Neuronal stem cell (in vitro differentiated cells): ENCODE measurements at regions not wholly inside any gene's neighbourhood (a gene's known extent, or its start where the extent isn't known, plus 50 kb on each side); places are given as distances from the start of the nearest gene placed in this dataset.

Experiments
- DNase-seq: peaks from one replicate; pipeline ENCODE4 v3.0.0-alpha.2; 2013; ENCODE audit warnings: low spot score
- H2AFZ ChIP-seq: one replicate; pipeline ENCODE4 v1.6.1; 2013; ENCODE audit warnings: mild to moderate bottlenecking, low read length, inconsistent platforms
- H2AK5ac ChIP-seq: 2 replicates; pipeline ENCODE4 v1.6.1; 2013; ENCODE audit warnings: low read depth, mild to moderate bottlenecking, inconsistent platforms, low read length, moderate library complexity, mixed read lengths
- H2BK120ac ChIP-seq: 2 replicates; pipeline ENCODE4 v1.6.1; 2013; ENCODE audit warnings: low read depth, mild to moderate bottlenecking, inconsistent platforms, low read length, moderate library complexity, mixed read lengths
- H2BK12ac ChIP-seq: one replicate; pipeline ENCODE4 v1.6.1; 2013; ENCODE audit warnings: low read length, inconsistent platforms
- H2BK15ac ChIP-seq: 2 replicates; pipeline ENCODE4 v1.6.1; 2013; ENCODE audit warnings: mild to moderate bottlenecking, low read length, inconsistent platforms, mixed read lengths
- H2BK5ac ChIP-seq: one replicate; pipeline ENCODE4 v1.6.1; 2013; ENCODE audit warnings: inconsistent platforms, mild to moderate bottlenecking, low read length, moderate library complexity
- H3K14ac ChIP-seq: one replicate; pipeline ENCODE4 v1.6.1; 2013; ENCODE audit warnings: low read length, inconsistent platforms
- H3K18ac ChIP-seq: 2 replicates; pipeline ENCODE4 v1.6.1; 2013; ENCODE audit warnings: low read length, inconsistent platforms
- H3K23ac ChIP-seq: 2 replicates; pipeline ENCODE4 v1.6.1; 2013; ENCODE audit warnings: low read depth, mild to moderate bottlenecking, mixed read lengths, low read length, inconsistent platforms; ENCODE audit not compliant: poor library complexity
- H3K27ac ChIP-seq: replicated peaks from 3 replicates; pipeline ENCODE4 v1.5.1; 2013; ENCODE audit warnings: low read length, inconsistent platforms
- H3K27me3 ChIP-seq, 3 experiments: 2 replicates each; pipeline ENCODE4 v1.6.1; 2013; ENCODE audit warnings: low read length in 3 of 3, mild to moderate bottlenecking in 2 of 3, inconsistent platforms in 1 of 3, low read depth in 1 of 3, mixed read lengths in 1 of 3, moderate library complexity in 1 of 3; ENCODE audit not compliant: control insufficient read depth in 3 of 3, insufficient read depth in 3 of 3
- H3K36me3 ChIP-seq, 2 donors: replicated peaks in 1 of 2; 2 replicates each; pipeline ENCODE4 v1.6.1; 2013; ENCODE audit warnings: low read length in 2 of 2; ENCODE audit not compliant: control insufficient read depth in 2 of 2, insufficient read depth in 2 of 2
- H3K4ac ChIP-seq: 2 replicates; pipeline ENCODE4 v1.6.1; 2013; ENCODE audit warnings: inconsistent platforms, mild to moderate bottlenecking, low read length, moderate library complexity
- H3K4me1 ChIP-seq, 2 donors: 1 replicate in 1 of 2; 2 replicates in 1 of 2; pipeline ENCODE4 v1.6.1; 2013; ENCODE audit warnings: low read length in 2 of 2, low read depth in 1 of 2; ENCODE audit not compliant: control insufficient read depth in 2 of 2, insufficient read depth in 1 of 2
- H3K4me2 ChIP-seq: one replicate; pipeline ENCODE4 v1.6.1; 2013; ENCODE audit warnings: mild to moderate bottlenecking, low read length, inconsistent platforms; ENCODE audit not compliant: insufficient read depth, poor library complexity, severe bottlenecking
- H3K4me3 ChIP-seq, 2 donors: 2 replicates each; pipeline ENCODE4 v1.5.1; 2013; ENCODE audit warnings: low read length in 2 of 2, mild to moderate bottlenecking in 2 of 2, inconsistent platforms in 1 of 2, moderate library complexity in 1 of 2
- H3K79me1 ChIP-seq: one replicate; pipeline ENCODE4 v1.6.1; 2013; ENCODE audit warnings: low read depth, mild to moderate bottlenecking, inconsistent platforms, low read length, moderate library complexity
- H3K9ac ChIP-seq: one replicate; pipeline ENCODE4 v1.6.1; 2013; ENCODE audit warnings: mild to moderate bottlenecking, low read depth, low read length, inconsistent platforms; ENCODE audit not compliant: poor library complexity
- H3K9me3 ChIP-seq, 2 donors: replicated peaks in 1 of 2; 2 replicates each; pipeline versions ENCODE3 to v1.6.1; 2013; ENCODE audit warnings: low read length in 2 of 2, mild to moderate bottlenecking in 2 of 2, inconsistent platforms in 1 of 2, low read depth in 1 of 2, mixed read lengths in 1 of 2, moderate library complexity in 1 of 2; ENCODE audit not compliant: control insufficient read depth in 2 of 2, insufficient read depth in 1 of 2
- H4K8ac ChIP-seq: one replicate; pipeline ENCODE4 v1.6.1; 2013; ENCODE audit warnings: low read depth, mild to moderate bottlenecking, inconsistent platforms, low read length, moderate library complexity
- H4K91ac ChIP-seq: one replicate; pipeline ENCODE4 v1.6.1; 2013; ENCODE audit warnings: low read length, low read depth, mild to moderate bottlenecking, inconsistent platforms; ENCODE audit not compliant: poor library complexity
- WGBS, 2 donors: extraction: QIAGEN DNeasy Blood & Tissue Kit; methylation state at CpG; one replicate each; pipeline ENCODE4 v1.1.7; 2013; ENCODE audit warnings: missing lambda C conversion rate in 2 of 2, mixed read lengths in 1 of 2; ENCODE audit not compliant: insufficient read length in 2 of 2, insufficient replicate concordance in 1 of 2; ENCODE audit errors: extremely low coverage in 2 of 2; 5-methylcytosine and 5-hydroxymethylcytosine counted together

- Histone ChIP-seq H3K36me3 (no peaks in the 10 kb centered on the region), H3K9ac (no peak overlapping the region), H4K8ac (no peak overlapping the region), H2BK120ac (no peak overlapping the region), H3K27me3 (no peaks in the 10 kb centered on the region), H3K4me3 (no peak overlapping the region), H2BK12ac (no peak overlapping the region), H4K91ac (no peak overlapping the region), H2AFZ (no peak overlapping the region), H2BK5ac (no peak overlapping the region), H3K14ac (no peak overlapping the region), H2AK5ac (no peak overlapping the region), H3K4me2 (no peak overlapping the region), H3K23ac (no peak overlapping the region), H3K79me1 (no peaks in the 10 kb centered on the region), H3K18ac (no peak overlapping the region), H3K27ac (no peak overlapping the region), H3K9me3 (no peaks in the 10 kb centered on the region), H3K4me1 (no peaks in the 10 kb centered on the region), H3K4ac (no peak overlapping the region), H2BK15ac (no peak overlapping the region)
- no peak for DNase-seq
- WGBS, 2 donors: no CpG with 5 or more reads among the region's 3 CpGs
These were observed 151.8 kb downstream of the MEX3B start for GRCh38 chr15:81894061-81894460.

GRCh38 chr15:81893182-81893835 is 152.5 kb downstream of the MEX3B start:
- no peak overlapping the region for H3K4me3 ChIP-seq
- no peak overlapping the region for H4K91ac ChIP-seq
- no CpG with 5 or more reads among the region's 4 CpGs for WGBS, 2 donors
- H3K27ac ChIP-seq: no peak overlapping the region
- no peak overlapping the region for H2AK5ac ChIP-seq
- H3K36me3 ChIP-seq: no peaks in the 10 kb centered on the region
- H3K9me3 ChIP-seq: no peaks in the 10 kb centered on the region
- no peaks in the 10 kb centered on the region for H3K27me3 ChIP-seq
- H3K23ac ChIP-seq: no peak overlapping the region
- no peak overlapping the region for H3K14ac ChIP-seq
- H3K9ac ChIP-seq: no peak overlapping the region
- no peak overlapping the region for H2BK12ac ChIP-seq
- no peak overlapping the region for H4K8ac ChIP-seq
- no peak overlapping the region for H2BK15ac ChIP-seq
- H3K18ac ChIP-seq: no peak overlapping the region
- no peak overlapping the region for H2AFZ ChIP-seq
- no peak overlapping the region for H2BK120ac ChIP-seq
- no peak overlapping the region for H2BK5ac ChIP-seq
- no peak overlapping the region for H3K4me2 ChIP-seq
- no peaks in the 10 kb centered on the region for H3K79me1 ChIP-seq
- H3K4ac ChIP-seq: no peak overlapping the region
- no peak for DNase-seq
- H3K4me1 ChIP-seq: no peaks in the 10 kb centered on the region

- no peak overlapping the region for H2AFZ ChIP-seq
- no peaks in the 10 kb centered on the region for H3K79me1 ChIP-seq
- no peak overlapping the region for H2AK5ac ChIP-seq
- no peak overlapping the region for H4K8ac ChIP-seq
- WGBS, 2 donors: no CpG with 5 or more reads among the region's 1 CpG
- no peaks in the 10 kb centered on the region for H3K27me3 ChIP-seq
- H2BK15ac ChIP-seq: no peak overlapping the region
- no peak overlapping the region for H3K23ac ChIP-seq
- no peak overlapping the region for H4K91ac ChIP-seq
- no peak overlapping the region for H2BK5ac ChIP-seq
- H3K18ac ChIP-seq: no peak overlapping the region
- no peak overlapping the region for H3K9ac ChIP-seq
- H2BK12ac ChIP-seq: no peak overlapping the region
- H3K27ac ChIP-seq: no peak overlapping the region
- no peak overlapping the region for H3K4ac ChIP-seq
- no peak overlapping the region for H2BK120ac ChIP-seq
- no peaks in the 10 kb centered on the region for H3K36me3 ChIP-seq
- H3K4me3 ChIP-seq: no peak overlapping the region
- H3K4me2 ChIP-seq: no peak overlapping the region
- no peak overlapping the region for H3K14ac ChIP-seq
- H3K4me1 ChIP-seq: no peaks in the 10 kb centered on the region
- no peaks in the 10 kb centered on the region for H3K9me3 ChIP-seq
- no peak for DNase-seq
These were observed 155.3 kb downstream of the MEX3B start for GRCh38 chr15:81890496-81890895.

- Histone ChIP-seq H3K36me3 (no peaks in the 10 kb centered on the region), H3K4me3 (no peak overlapping the region), H2BK15ac (no peak overlapping the region), H4K8ac (no peak overlapping the region), H3K9ac (no peak overlapping the region), H3K27me3 (no peaks in the 10 kb centered on the region), H2BK5ac (no peak overlapping the region), H3K9me3 (no peaks in the 10 kb centered on the region), H2AK5ac (no peak overlapping the region), H4K91ac (no peak overlapping the region), H2BK12ac (no peak overlapping the region), H3K4me1 (no peaks in the 10 kb centered on the region), H3K4ac (no peak overlapping the region), H3K79me1 (no peaks in the 10 kb centered on the region), H2AFZ (no peak overlapping the region), H2BK120ac (no peak overlapping the region), H3K4me2 (no peak overlapping the region), H3K14ac (no peak overlapping the region), H3K23ac (no peak overlapping the region), H3K18ac (no peak overlapping the region), H3K27ac (no peak overlapping the region)
- DNase-seq: no peak
- no CpG with 5 or more reads among the region's 2 CpGs for WGBS, 2 donors
These were observed 156.3 kb downstream of the MEX3B start for GRCh38 chr15:81889485-81889881.
